GM21423 (cell line): ENCODE measurements at regions not wholly inside any gene's neighbourhood (a gene's known extent, or its start where the extent isn't known, plus 50 kb on each side); places are given as distances from the start of the nearest gene placed in this dataset.

Experiments
- ATAC-seq: cut with Tn5 transposase; IDR thresholded peaks from one replicate; pipeline ENCODE4 v1.9.1; 2021; ENCODE audit warnings: mild to moderate bottlenecking, moderate library complexity; ENCODE audit not compliant: unreplicated experiment

- ATAC-seq, result no peak
These were observed 94.8 kb upstream of the SPATA31C2 start for GRCh38 chr9:88233091-88233490.

- no peak for ATAC-seq
These were observed 92.3 kb upstream of the SPATA31C2 start for GRCh38 chr9:88230612-88231011.

GRCh38 chr9:88229434-88229833 lies 91.2 kb upstream of the SPATA31C2 start:
- no peak for ATAC-seq

GRCh38 chr9:88224938-88225337 lies 86.7 kb upstream of the SPATA31C2 start:
- no peak for ATAC-seq

DNA sequence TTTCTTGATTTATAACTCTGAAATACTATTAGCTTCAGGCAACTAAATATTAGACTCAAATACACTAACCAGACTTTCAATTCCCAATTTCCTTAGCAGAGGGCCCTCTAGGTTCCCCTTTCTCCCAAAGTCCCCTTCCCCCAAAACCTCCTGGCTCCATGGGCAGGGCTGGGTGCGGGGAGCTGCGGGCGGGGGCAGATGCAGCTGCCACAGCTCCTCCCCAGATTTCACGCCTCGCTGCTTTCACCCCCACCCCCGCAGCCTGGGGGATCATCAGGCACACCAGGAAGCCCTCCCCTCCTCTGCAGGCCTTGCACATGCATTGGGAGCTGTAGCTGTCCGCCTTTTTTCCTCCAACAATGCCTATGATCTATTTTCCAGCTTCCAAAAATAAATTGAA lies 82.8 kb upstream of the SPATA31C2 start:
- ATAC-seq, result no peak

DNA sequence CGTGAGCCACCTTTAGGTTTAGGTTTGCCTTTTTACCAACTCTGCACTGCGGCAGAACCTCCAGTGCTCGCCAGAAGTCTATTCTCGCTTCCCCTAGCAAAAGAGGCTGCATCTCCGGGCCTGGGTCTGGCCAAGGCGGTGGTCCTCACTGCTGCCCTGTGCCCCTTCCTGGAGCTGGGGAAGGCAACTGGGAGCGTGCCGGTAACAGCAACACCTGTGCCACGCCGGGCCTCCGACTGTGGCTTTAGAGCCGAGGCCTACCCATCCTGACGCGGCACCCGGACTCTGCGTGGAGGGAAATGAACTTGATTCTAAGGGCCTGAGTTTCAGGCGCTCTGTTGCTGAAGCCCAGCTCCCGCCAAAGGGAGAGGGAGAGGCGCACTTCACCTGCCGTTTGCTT lies 82.4 kb upstream of the SPATA31C2 start:
- no peak for ATAC-seq

- ATAC-seq, result no peak
These were observed 81.3 kb upstream of the SPATA31C2 start for GRCh38 chr9:88219601-88220000.

- ATAC-seq, result no peak
These were observed 80.5 kb upstream of the SPATA31C2 start for GRCh38 chr9:88218726-88219125.

DNA sequence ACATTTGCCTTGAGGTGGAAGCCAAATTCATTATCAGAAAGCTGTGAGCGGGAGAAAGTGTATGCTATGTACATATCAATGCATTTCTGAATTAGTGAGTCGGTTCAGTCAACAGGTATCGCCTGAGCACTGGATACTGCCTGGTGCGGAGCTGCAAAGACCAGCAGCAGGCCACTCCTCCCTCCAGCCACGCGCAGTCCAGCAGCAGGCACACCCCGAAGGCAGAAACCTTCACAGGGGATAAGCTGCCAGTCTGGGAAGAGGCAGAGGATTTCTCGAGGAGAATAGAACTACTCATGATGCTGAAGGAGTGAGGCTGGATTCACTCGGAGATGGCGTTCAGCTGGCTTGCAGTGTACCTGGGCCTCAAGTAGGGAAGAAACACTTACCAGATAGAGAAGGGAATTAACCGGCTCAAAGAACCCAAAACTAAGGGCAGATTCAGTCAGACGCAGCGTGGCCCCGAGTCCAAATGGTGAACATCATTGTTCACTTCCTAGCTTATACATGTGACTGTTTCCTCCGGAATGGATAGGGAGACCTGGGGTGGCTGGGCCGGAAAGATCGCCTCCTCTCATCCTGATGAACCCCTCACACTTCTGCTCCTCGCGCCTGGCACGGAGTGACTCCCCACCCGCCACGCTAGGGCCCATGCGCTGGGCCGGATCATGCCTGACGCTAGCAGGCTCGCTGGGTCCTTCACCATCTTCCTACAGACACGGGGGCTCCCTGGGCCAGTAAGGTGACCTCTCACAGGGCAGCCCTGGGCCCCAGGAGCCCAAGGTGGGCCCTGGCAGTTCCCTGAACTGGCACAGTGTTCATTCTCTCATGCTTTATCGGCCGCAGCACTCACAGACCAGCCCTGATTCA lies 78.1 kb upstream of the SPATA31C2 start:
- ATAC-seq, result no peak

- ATAC-seq, result no peak
These were observed 77.2 kb upstream of the SPATA31C2 start for GRCh38 chr9:88215196-88216125.

DNA sequence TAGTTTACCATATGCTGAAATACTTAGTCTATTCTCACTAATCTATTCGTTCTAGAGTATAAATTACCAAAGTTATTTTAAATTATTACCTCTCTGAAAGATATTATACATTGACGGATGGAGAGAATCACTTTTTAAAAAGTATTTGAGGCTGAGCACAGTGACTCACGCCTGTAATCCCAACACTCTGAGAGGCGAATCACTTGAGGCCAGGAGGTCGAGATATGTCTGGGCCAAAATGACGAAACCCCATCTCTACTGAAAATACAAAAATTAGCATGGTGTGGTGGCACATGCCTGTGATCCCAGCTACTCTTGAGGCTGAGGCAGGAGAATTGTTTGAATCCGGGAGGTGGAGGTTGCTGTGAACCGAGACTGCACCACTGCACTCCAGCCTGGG lies 64.0 kb upstream of the SPATA31C2 start:
- no peak for ATAC-seq

DNA sequence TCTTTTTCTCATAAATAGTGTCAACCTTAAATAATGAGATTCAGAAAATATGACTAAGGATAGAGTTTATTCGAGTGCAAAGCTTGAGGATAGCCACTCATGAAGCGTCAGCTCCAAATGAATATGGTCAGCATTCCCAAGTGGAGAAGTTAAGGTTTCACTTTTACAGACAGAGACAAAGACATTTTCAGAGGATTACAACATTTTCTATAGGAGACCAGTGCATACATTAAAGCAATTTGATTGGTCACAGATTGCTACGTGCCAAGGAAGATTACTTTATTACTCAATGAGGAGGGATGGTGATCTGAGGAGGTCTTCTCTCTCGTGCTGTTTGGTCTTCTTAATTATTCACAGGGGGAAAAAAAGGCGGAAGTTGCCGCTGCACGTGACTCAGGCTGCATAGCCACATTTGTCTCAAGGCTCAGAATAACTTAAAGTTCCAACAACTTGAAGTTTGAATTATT lies 60.1 kb upstream of the SPATA31C2 start:
- ATAC-seq, result no peak

DNA sequence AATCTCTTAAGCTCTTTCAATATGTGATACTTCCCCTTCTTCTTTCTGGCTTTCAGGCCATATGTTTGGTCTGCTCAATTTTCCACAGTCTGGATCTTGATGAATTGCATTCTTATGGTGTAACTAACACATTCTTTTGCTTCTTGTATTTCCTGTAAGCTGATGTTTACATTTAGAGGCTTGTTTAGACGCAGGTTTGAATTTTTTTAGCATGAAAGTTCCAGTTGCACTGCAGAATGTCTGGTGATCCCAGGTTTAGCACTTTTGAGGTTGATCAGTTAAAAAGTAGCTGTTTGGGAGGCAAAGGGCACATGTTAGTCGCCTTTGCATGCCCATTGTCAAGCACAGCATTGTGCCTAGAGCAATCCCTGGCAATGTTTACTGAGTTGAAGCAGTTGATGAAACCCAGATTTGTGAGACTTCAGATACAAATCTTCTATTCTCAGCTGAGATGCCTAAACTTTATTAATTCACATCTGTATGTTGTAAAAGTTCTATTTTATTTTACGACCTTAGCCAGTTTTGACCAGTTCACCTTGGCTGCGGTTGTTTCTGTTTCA lies 59.6 kb upstream of the SPATA31C2 start:
- ATAC-seq, result no peak

DNA sequence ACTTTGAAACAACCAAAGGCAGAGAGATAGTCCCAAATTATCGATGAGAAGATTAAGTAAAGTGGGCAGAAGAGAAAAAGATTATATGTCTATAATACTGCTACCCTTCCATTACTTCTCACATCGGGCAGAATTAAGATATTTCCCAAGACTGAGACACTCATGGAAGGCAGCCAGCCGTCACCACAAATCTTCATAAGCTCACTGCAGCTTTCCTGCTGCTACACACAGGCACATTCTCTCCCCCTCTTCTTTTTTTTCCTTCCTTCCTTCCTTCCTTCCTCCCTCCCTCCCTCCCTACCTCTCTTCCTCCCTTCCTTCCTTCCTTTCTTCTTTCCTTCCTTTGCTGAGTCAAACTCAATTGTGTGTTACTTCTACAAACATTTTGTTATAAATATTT lies 58.7 kb upstream of the SPATA31C2 start:
- ATAC-seq, result no peak

DNA sequence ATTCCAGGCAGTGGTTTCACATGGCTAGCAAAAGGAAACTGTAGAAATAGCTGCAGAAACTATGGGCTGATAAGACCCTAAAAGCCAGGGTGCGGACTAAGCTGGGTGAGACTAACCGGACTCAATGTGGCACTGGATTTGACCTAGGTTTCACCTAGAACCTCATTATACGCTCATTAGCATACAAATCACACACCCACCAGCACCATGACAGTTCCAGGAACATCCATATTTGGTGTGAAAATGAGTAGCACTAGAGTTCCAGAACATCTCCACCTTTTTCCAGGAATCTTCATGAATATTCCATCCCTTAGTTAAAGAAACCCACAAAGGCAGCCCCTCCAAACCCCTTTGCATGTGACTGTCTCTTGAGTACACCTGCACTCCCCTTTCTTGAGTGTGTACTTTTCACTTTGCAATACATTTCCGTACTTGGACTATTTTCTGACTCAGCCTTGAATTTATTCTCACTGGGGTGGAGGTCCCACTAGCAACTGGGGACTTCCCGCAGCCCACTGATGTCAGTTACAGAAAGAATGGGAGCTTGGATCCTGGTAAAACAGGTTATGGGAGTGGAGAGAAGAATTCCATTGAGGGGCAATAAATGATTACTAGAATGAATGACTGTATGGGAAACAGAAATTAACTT lies 58.0 kb upstream of the SPATA31C2 start:
- ATAC-seq, result no peak

DNA sequence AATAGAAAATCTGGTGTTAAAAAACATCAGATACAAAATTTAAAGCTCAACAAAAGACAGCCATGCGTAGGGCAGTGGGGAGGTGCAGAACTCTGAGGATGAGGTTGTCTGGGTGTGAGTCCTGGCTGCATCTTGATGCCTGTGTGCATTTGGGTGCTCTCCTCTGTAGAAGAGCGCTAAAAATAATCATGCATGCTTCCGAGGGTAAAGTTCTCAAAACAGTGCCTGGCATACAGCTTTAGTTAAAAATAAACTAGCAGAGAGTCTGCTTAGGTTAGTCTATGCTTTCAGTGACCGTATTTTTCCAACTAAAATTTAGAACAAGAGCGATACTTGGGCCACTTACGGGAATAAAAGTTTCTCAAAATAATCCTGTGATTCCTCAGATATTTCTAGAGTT lies 55.5 kb upstream of the SPATA31C2 start:
- ATAC-seq, result no peak

DNA sequence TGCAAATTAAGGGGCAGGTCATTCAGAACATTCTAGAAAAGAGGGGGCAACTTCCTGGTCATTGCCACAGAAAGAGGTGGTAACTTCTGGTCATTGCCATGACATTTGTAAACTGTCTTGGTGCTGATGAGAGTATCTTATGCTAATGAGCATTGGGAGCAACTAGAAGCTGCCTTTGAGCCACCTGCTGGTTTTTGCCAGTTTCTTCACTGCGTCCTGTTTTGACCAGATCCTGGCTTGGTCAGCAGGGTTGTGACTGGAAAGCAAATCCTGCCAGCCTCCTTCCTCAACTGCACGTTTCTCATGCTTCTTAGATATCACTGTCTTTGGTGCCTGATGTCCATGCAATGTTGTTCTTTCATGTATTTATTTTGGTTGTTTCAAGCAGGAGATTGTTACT lies 53.2 kb upstream of the SPATA31C2 start:
- ATAC-seq, result no peak

GRCh38 chr9:88189371-88189770 lies 51.1 kb upstream of the SPATA31C2 start:
- no peak for ATAC-seq
